ENCODE measurements at regions not wholly inside any gene's neighbourhood (a gene's known extent, or its start where the extent isn't known, plus 50 kb on each side); places are given as distances from the start of the nearest gene placed in this dataset.

- TF ChIP-seq, protein P1, sequence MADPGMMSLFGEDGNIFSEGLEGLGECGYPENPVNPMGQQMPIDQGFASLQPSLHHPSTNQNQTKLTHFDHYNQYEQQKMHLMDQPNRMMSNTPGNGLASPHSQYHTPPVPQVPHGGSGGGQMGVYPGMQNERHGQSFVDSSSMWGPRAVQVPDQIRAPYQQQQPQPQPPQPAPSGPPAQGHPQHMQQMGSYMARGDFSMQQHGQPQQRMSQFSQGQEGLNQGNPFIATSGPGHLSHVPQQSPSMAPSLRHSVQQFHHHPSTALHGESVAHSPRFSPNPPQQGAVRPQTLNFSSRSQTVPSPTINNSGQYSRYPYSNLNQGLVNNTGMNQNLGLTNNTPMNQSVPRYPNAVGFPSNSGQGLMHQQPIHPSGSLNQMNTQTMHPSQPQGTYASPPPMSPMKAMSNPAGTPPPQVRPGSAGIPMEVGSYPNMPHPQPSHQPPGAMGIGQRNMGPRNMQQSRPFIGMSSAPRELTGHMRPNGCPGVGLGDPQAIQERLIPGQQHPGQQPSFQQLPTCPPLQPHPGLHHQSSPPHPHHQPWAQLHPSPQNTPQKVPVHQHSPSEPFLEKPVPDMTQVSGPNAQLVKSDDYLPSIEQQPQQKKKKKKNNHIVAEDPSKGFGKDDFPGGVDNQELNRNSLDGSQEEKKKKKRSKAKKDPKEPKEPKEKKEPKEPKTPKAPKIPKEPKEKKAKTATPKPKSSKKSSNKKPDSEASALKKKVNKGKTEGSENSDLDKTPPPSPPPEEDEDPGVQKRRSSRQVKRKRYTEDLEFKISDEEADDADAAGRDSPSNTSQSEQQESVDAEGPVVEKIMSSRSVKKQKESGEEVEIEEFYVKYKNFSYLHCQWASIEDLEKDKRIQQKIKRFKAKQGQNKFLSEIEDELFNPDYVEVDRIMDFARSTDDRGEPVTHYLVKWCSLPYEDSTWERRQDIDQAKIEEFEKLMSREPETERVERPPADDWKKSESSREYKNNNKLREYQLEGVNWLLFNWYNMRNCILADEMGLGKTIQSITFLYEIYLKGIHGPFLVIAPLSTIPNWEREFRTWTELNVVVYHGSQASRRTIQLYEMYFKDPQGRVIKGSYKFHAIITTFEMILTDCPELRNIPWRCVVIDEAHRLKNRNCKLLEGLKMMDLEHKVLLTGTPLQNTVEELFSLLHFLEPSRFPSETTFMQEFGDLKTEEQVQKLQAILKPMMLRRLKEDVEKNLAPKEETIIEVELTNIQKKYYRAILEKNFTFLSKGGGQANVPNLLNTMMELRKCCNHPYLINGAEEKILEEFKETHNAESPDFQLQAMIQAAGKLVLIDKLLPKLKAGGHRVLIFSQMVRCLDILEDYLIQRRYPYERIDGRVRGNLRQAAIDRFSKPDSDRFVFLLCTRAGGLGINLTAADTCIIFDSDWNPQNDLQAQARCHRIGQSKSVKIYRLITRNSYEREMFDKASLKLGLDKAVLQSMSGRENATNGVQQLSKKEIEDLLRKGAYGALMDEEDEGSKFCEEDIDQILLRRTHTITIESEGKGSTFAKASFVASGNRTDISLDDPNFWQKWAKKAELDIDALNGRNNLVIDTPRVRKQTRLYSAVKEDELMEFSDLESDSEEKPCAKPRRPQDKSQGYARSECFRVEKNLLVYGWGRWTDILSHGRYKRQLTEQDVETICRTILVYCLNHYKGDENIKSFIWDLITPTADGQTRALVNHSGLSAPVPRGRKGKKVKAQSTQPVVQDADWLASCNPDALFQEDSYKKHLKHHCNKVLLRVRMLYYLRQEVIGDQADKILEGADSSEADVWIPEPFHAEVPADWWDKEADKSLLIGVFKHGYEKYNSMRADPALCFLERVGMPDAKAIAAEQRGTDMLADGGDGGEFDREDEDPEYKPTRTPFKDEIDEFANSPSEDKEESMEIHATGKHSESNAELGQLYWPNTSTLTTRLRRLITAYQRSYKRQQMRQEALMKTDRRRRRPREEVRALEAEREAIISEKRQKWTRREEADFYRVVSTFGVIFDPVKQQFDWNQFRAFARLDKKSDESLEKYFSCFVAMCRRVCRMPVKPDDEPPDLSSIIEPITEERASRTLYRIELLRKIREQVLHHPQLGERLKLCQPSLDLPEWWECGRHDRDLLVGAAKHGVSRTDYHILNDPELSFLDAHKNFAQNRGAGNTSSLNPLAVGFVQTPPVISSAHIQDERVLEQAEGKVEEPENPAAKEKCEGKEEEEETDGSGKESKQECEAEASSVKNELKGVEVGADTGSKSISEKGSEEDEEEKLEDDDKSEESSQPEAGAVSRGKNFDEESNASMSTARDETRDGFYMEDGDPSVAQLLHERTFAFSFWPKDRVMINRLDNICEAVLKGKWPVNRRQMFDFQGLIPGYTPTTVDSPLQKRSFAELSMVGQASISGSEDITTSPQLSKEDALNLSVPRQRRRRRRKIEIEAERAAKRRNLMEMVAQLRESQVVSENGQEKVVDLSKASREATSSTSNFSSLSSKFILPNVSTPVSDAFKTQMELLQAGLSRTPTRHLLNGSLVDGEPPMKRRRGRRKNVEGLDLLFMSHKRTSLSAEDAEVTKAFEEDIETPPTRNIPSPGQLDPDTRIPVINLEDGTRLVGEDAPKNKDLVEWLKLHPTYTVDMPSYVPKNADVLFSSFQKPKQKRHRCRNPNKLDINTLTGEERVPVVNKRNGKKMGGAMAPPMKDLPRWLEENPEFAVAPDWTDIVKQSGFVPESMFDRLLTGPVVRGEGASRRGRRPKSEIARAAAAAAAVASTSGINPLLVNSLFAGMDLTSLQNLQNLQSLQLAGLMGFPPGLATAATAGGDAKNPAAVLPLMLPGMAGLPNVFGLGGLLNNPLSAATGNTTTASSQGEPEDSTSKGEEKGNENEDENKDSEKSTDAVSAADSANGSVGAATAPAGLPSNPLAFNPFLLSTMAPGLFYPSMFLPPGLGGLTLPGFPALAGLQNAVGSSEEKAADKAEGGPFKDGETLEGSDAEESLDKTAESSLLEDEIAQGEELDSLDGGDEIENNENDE (IDR thresholded peaks at IDR 0.05; ENCODE audit: insufficient replicate concordance, low read length), result no peak
- no peak for TF ChIP-seq USF2 (IDR thresholded peaks at IDR 0.05; ENCODE audit: low read length)
- TF ChIP-seq POU5F1 (IDR thresholded peaks at IDR 0.05; ENCODE audit: low read depth, low read length), result no peak
- no peak for TF ChIP-seq SIN3A (conservative IDR thresholded peaks at IDR 0.05 in 1 of 2, IDR thresholded peaks at IDR 0.05 in 1 of 2; ENCODE audit: low read depth in 1 of 2, low read length in 2 of 2)
- no peak for TF ChIP-seq E2F6 (IDR thresholded peaks at IDR 0.05)
- no peak for TF ChIP-seq POLR2A (IDR thresholded peaks at IDR 0.05; ENCODE audit: control extremely low read depth in 1 of 2, low read depth in 2 of 2, low read length in 2 of 2)
- no peak for TF ChIP-seq KDM4A (IDR thresholded peaks at IDR 0.05; ENCODE audit: low read depth, low read length, severe bottlenecking)
- TF ChIP-seq RBBP5 (IDR thresholded peaks at IDR 0.05; ENCODE audit: borderline replicate concordance, low read depth, low read length), result no peak
- no peak for TF ChIP-seq ZNF274 (IDR thresholded peaks at IDR 0.05; ENCODE audit: borderline replicate concordance, extremely low read depth, low read length)
- TF ChIP-seq RXRA (IDR thresholded peaks at IDR 0.05; ENCODE audit: insufficient read depth, low read depth, low read length), result no peak
Observed at GRCh38 chr9:80025131-80025530, 453.4 kb downstream of the TLE4 start (continued).
